HG02571 (cell line): ENCODE measurements at regions not wholly inside any gene's neighbourhood (a gene's known extent, or its start where the extent isn't known, plus 50 kb on each side); places are given as distances from the start of the nearest gene placed in this dataset.
"Not testable (repeated sequence)": the region's sequence is repeated elsewhere in the genome, so short reads cannot be mapped to it uniquely, and the experiment has no call there.

ENCODE experiments used
- ATAC-seq: cut with Tn5 transposase; IDR thresholded peaks from one replicate; pipeline ENCODE4 v1.9.1; 2021; ENCODE audit warnings: mild to moderate bottlenecking, moderate library complexity; ENCODE audit not compliant: unreplicated experiment

DNA sequence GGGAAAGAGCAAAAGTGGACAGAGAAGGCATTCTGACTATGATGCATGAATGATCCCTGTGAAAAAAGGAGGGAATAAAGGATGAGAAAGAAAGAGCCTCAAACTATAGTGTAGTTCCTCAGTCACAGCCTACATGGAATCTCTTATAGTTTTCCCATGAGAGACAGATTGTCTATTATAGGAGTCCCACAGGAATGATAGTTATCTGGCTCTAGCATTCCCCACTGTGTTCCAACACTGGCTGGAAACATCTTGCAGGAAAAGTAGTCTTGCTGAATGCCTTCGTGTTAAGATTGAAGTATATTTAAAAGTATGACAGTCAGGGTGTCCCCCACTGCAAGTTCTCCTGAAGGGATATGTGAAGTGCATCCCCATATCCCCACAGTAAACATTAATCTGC, 641.5 kb upstream of the NECTIN3 start:
- ATAC-seq = no peak

DNA sequence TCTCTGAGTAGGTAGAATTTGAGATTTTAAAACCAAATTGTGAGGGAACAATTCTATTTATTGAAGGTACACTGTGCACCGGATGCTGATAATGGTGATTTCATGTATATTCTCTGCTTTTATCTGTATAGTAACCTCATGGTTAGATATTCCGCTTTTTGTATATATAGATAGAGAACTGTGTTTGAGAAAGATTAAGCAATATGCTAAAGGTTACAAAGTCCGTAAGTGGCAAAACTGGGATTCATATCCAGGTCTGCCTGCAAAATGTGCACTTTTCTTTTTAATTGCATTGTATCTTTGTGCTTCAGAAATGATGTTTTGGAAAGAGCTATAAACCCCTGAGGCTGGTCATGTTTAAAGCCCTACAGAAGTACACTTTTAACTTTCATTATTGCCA, 635.4 kb upstream of the NECTIN3 start:
- no peak for ATAC-seq

DNA sequence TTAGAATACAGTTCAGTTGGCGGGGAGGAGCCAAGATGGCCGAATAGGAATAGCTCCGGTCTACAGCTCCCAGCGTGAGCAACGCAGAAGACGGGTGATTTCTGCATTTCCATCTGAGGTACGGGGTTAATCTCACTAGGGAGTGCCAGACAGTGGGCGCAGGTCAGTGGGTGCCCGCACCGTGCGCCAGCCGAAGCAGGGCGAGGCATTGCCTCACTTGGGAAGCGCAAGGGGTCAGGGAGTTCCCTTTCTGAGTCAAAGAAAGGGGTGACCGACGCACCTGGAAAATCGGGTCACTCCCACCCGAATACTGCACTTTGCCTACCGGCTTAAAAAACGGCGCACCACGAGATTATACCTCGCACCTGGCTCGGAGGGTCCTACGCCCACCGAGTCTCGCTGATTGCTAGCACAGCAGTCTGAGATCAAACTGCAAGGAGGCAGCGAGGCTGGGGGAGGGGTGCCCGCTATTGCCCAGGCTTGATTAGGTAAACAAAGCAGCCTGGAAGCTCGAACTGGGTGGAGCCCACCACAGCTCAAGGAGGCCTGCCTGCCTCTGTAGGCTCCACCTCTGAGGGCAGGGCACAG, 631.5 kb upstream of the NECTIN3 start:
- ATAC-seq = not testable (repeated sequence)

DNA sequence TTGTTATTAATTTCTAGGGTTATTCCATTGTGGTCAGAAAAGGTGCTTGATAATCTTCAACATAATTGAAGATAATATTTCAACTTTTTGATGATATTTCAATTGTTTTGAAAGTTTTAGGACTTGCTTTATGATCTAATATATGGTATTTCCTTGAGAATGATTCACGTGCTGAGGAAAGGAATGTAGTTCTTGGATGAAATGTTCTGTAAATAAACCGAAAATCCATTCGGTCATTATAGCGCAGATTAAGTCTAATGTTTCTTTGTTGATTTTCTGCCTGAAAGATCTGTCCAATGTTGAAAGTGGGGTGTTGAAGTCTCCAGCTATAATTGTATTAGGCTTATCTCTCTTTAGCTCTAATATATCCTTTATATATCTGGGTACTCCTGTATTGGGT, 617.5 kb upstream of the NECTIN3 start:
- no peak for ATAC-seq

DNA sequence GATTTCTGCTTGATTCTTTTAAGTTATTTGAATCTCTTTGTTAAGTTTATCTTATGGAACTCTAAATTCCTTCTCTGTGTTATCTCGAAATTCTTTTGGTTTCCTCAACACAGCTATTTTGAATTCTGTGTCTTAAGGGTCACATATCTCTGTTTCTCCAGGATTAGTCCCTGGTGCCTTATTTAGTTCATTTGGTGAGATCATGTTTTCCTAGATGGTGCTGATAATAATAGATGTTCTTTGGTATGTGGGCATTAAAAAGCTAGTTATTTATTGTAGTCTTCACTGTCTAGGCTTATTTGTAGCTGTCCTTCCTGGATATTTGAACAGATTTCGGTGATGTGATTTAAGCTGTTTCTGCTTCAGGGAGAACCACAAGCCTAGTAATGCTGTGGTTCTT, 615.6 kb upstream of the NECTIN3 start:
- no peak for ATAC-seq

DNA sequence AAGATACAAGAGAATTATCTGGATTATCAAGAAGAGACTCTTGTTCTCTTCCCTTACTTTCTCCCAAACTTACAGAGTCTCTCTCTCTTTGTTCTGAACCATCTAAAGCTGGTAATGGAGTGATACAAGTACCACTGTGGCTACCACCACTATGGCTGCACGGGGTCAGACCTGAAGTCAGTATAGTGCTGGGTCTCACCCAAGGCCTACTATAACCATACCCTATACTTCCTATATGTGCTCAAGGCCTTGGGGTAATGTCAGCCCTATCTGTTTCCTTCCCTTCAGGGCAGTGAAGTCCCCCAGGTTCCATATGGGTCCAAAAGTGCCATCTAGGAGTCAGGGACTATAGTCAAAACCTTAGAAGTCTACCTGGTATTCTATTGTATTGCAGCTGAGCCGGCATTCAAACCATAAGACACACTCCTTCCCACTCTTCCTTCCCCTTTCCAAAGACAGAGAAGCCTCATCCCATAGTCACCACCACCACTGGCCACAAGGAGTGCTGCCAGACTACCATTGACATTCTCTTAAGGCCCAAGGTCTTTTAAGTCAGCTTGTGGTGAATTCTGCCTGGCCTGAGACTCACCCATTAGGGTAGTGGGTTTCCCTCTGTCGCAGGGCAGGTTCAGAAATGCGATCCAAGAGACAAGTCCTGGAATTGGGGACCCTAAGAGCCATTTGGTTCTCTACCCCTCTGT, 615.0 kb upstream of the NECTIN3 start:
- no peak for ATAC-seq

DNA sequence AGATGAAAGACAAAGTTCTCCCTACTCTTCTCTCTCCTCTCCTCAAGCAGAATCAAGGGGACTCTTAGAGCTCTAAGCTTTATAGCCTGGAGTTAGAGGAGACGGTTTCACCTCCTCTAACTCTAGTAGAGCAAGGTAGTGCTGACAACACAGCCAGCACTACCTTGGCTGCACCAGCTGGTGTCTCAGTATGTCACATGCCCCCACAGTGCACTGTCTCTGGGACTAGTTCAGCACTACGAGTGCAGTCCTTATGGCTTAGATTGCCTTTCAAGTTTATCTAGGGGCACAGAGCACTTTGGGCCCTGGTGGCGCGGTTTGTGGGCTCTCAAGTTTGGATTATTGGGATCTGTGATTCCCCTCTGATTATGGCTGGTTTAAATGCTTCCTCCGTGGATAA, 614.1 kb upstream of the NECTIN3 start:
- no peak for ATAC-seq

DNA sequence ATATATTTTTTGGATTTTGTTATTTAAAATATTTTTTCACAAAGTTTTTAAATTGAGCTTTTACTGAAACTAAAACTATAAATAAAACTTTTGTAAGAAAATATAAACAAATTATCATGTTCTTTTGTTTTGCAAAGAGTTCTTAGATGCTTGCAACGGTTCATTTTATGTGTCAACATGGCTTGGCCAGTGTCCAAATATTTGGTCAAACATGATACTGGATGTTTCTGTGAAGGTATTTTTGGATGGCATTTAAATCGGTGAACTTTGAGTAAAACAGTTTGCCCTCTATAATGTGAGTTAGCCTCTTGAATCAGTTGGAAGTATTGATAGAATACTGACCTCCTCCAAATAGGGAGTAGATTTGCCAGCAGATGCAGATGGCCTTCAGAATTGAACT, 612.6 kb upstream of the NECTIN3 start:
- no peak for ATAC-seq

DNA sequence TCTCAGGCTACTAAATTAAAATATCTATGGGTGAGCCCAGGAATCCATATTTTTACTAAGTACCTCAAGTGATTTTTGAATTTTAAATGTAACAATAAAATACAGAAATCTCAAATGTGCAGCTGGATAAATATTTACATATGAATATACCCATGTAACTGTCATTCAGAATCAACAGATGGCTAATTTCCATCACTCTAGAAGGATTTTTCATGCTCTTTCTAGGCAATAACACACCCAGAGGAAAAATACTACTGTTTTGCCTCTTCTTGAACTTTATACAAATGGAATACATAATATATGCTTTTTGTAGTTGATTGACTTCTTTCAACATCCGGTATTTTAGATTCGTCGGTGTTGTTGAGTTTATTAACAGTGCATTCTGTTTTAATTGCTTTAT, 601.3 kb upstream of the NECTIN3 start:
- ATAC-seq = no peak

DNA sequence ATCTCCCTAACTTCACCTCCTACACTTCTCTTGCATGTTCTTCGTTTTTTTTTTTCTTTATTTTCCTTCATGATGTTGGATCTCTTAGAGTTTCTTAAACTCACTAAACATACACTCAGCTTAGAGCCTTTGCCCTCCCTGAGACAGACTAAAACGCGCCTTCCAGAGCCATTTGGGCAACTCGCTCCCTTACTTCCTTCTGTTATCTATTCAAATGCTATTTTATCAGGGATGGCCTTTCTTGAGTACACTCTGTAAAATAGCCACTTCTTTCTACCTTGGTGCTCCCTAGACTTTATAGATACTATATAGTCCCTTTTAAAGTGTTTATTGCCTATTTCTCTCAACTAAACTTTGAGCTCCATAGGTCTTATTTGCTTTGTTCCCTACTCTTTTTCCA, 598.2 kb upstream of the NECTIN3 start:
- ATAC-seq = no peak

DNA sequence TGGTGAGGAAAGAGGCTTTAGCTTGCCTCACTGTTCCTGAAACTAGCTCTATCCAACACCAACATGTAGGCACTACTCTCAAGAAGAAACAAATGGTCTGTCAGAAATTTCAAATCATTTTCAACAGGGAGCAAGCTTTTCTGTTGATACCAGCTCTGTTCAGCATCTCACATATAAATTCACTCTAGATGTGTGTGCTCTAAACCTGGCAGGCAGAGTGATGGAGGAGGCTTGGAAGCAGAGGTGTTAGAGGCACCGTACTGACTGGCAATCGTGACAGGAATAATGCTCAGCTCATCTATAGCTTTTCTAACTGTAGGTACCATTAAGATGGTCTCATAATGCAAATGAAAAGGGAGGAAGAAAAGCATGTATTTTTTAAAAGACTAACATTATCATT, 597.2 kb upstream of the NECTIN3 start:
- no peak for ATAC-seq

DNA sequence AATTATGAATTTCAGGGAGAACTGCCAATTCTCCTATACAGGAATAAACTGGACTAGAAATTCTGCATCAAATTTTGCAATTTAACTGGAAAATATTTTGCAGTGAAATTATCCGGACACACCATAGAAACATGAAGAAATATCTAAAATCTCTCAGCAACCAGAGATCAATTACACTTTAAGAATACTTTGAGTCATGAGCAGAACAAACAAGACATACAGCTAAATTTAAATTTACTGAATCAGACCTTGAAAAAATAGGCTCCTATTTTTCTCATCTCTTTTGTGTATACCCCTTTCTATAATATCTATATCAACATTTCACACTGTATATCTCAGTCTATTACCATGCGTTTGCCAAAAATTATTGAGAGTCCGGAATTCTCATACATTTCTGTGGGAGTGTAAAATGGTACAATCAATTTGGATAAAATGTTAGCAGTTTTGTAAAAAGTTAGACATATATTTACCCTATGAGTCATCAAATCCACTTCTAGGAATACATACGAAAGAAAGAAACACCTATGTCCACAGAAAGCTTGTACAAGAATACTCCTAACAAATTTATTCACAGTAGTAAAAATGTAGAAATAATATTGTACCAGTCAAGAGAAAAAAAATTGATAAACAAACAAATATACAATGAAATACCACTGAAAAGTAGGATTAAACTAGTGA, 593.1 kb upstream of the NECTIN3 start:
- ATAC-seq = no peak

DNA sequence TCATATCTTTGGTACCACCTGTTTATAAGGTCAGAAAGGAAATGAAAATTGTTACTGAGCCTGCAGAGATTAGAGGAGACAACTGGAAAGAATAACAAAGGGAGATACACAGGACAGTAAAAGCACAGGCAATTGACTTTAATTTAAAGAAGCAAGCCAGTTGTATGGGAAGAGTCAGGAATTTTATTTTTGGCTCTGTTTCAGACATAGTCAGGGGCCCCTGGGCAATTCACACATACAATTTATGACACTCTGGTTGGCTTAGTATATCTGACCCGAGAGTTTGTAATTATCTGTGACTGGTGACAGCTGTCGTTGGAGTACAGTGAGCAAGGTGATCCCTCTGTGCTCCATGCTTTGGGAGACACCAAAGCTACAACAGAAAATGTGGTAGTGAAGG, 591.9 kb upstream of the NECTIN3 start:
- ATAC-seq = no peak

DNA sequence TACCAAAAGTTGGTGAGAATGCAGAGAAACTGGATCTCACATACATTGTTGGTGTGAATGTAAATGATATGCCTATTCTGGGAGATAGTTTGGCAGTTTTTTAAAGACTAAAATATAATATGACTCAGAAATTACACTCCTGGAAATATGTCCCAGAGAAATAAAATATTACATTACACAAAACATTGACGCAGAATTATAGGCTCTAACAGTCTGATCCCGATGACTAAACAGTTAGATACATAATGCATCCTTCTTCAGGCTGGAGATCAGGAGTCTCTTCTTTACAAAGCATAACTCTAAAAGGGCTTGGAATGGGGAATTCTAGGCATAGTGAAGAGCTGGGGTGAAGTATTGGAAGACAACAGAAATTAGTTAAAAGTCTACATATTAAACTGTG, 586.2 kb upstream of the NECTIN3 start:
- no peak for ATAC-seq

DNA sequence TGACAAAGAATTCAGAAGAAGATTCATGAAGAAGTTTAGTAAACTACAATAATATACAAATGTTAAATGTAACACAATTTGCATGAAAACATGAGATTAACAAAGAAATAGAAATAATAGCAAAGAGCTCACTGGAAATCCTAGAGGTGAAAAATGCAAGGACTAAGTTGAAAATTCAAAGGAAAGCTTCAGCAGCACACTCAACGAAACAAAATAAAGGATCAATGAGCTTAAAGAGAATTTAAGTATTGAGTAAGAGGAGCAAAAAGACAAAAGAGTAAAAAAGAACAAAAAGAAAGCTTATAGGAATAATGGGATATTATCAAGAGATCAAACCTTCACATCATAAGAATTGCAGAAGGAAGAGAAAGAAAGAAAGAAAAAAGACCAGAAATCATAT, 583.8 kb upstream of the NECTIN3 start:
- ATAC-seq = no peak

DNA sequence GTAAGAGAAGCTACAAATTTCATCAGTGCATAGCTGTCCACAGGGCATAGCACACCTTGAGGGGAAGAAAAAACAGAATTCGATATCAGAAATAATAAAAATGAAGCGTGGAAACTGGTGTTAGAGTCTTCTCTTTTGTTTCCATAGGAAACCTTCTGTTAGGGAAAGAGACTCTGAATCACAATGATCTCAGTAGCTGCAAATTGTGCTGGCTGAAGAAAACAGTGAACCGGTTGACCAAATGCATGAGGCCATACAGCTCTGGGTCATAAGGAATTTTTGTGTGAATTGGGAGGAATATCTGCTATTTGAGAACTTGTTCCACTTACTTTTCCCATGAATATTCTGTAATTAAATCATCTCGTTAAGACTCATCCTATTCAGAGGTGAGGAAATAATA, 580.2 kb upstream of the NECTIN3 start:
- ATAC-seq = no peak

DNA sequence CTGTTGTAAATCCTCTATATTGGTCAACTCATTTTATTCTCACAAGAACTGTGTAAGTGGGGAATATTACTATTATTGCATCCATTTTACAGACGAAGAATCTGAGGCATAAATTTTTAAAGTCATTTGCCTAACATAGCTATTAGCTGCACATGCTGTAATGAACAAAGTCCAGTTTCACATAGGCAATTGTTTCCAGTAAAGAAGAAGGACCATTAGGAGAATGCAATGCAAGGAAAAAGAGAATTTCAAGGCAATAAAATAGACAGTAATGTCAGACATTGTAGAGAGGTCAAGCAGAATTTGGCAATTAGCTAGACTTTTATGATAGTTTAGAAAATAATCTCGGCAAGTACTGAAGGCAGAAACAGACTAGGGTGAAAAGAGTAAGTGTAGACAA, 578.7 kb upstream of the NECTIN3 start:
- no peak for ATAC-seq

DNA sequence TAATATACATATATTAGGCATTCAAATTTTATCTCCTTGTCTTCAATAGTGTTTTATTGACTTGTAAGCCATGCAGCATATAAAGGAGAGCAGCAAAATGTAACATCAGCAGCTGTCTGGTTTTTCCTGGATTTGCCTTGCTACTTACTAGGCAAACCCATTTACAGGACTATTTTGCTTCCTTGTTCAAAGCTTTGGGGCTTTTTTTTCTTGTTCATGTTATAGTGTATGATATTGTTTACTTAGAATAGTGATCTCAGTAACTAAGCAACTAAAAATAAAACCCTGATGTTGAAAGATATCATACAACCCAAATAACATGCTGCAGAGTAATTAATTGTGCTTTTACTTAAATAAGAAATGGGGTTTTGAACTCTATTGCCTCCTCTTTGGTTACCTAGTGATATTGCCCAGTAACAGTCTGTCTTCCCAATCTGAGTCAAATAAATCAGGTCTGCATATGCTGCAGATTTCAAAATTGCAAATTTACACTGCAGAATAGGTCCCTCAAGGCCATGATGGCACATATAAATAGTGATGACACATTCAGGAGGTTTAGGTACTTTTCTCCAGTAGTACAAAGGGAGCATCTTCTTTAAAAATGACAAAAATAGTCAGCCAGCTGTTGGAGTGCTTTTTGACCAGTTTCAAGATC, 578.1 kb upstream of the NECTIN3 start:
- no peak for ATAC-seq

DNA sequence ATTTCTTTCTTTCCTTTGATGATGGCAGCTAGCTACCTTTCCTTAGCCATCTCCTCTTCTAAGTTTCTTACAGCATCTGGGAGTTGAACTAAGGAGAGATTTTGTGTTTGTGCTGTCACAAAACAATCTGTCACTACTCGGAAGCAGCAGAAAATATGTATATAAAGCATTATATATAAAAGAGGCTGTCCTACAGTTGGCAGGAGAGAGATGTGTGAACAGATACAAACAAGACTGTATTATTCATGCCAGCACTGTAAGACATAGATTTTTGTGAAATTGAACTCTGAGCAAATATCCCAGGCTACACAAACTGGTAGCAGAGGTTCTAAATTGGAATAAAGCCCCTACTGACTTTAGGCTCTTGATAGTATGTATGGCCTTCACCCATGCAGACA, 577.5 kb upstream of the NECTIN3 start:
- no peak for ATAC-seq

DNA sequence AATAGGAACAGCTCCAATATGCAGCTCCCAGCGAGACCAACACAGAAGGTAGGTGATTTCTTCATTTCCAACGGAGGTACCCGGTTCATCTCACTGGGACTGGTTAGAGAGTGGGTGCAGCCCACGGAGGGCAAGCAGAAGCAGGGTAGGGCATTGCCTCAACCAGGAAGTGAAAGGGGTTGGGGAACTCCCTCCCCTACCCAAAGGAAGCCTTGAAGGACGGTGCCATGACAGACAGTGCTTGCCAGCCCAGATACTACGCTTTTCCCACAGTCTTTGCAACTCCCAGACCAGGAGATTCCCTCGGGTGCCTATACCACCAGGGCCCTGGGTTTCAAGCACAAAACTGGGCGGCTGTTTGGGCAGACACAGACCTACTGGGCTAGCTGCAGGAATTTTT, 576.9 kb upstream of the NECTIN3 start:
- ATAC-seq = no peak

DNA sequence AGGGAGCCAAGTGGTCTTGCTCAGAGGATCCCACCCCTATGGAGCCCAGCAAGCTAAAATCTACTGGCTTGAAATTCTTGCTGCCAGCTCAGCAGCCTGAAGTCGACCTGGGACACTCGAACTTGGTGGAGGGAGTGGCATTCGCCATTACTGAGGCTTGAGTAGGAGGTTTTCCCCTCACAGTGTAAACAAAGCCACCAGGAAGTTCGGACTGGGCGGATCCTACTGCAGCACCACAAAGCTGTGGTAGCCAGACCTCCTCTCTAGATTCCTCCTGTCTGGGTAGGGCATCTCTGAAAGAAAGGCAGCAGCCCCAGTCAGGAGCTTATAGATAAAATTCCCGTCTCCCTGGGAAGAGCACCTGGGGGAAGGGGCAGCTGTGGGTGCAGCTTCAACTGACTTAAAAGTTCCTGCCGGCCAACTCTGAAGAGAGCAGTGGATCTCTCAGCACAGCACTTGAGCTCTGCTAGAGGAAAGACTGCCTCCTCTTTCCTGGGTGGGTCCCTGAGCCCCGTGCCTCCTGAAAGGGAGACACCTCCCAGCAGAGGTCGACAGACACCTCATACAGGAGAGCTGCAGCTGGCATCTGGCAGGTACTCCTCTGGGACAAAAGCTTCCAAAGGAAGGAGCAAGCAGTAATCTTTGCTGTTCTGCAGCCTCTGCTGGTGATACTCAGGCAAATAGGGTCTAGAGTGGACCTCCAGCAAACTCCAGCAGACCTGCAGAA, 576.3 kb upstream of the NECTIN3 start:
- no peak for ATAC-seq
